GM12878 (cell line): ENCODE measurements at regions not wholly inside any gene's neighbourhood (a gene's known extent, or its start where the extent isn't known, plus 50 kb on each side); places are given as distances from the start of the nearest gene placed in this dataset.

Experiments used
- ATAC-seq: fragments of 200-7000 bp; cut with Tn5 transposase; 3 replicates; pipeline ENCODE4 v1.9.1; 2020; ENCODE audit warnings: mild to moderate bottlenecking, moderate library complexity
- BruUV-seq: library from RNA; stranded (reverse); fragments of 400-500 nt; replicated peaks from 2 replicates; lab custom pipeline; 2021; lab: Mats Ljungman, UMichigan
- CTCF ChIA-PET: fragments of 300-600 bp; sonication (Branson Sonifier 250); formaldehyde crosslinking; extraction: SDS; loops from one replicate; lab custom pipeline; 2021; ENCODE audit warnings: inconsistent platforms; lab: Yijun Ruan, JAX
- POLR2A ChIA-PET: fragments of 350-600 bp; formaldehyde crosslinking; extraction: SDS; loops from one replicate; lab custom pipeline; 2021; ENCODE audit warnings: inconsistent platforms; lab: Charles Lee
- RAD21 ChIA-PET: fragments of 300-600 bp; sonication (Branson Sonifier 250); formaldehyde crosslinking; loops from one replicate; lab custom pipeline; 2023; ENCODE audit warnings: antibody characterized with exemption; ENCODE audit not compliant: unreplicated experiment; lab: Charles Lee
- SMC1A ChIA-PET: fragments of 300-600 bp; sonication (Branson Sonifier 250); formaldehyde crosslinking; loops from one replicate; lab custom pipeline; 2023; ENCODE audit not compliant: unreplicated experiment, uncharacterized antibody; lab: Charles Lee
- DNase-seq: peaks from one replicate; pipeline ENCODE4 v3.0.0-alpha.2; 2011; ENCODE audit warnings: low read depth, low spot score
- FAIRE-seq: peaks from 3 replicates; lab custom pipeline; 2011; peaks lifted over from hg19 to GRCh38; lab: Jason Lieb, UNC
- H2AFZ ChIP-seq: 2 replicates; pipeline ENCODE4 v1.6.0; 2011; ENCODE audit warnings: low read depth, low read length, control low read depth; ENCODE audit not compliant: control insufficient read depth
- H3K27ac ChIP-seq: 2 replicates; pipeline ENCODE4 v1.5.1; 2011; ENCODE audit warnings: control low read depth; ENCODE audit not compliant: control insufficient read depth, insufficient read depth
- H3K27me3 ChIP-seq, 2 experiments: replicated peaks in 1 of 2; 2 replicates each; pipeline versions ENCODE4 v1.6.0 to v1.6.1; 2011; ENCODE audit warnings: low read length in 1 of 2; ENCODE audit not compliant: control insufficient read depth in 2 of 2, insufficient read depth in 2 of 2
- H3K36me3 ChIP-seq, 2 experiments: 2 replicates each; pipeline ENCODE4 v1.5.1; 2011; ENCODE audit warnings: low read length in 1 of 2; ENCODE audit not compliant: control insufficient read depth in 2 of 2, insufficient read depth in 2 of 2
- H3K4me1 ChIP-seq: 2 replicates; pipeline ENCODE4 v1.6.1; 2011; ENCODE audit warnings: mild to moderate bottlenecking, low read length, moderate library complexity, mixed read lengths; ENCODE audit not compliant: control insufficient read depth, insufficient read depth
- H3K4me2 ChIP-seq: 2 replicates; pipeline ENCODE4 v1.6.0; 2011; ENCODE audit warnings: control low read depth; ENCODE audit not compliant: control insufficient read depth, insufficient read depth
- H3K4me3 ChIP-seq: fragments of 200-600 bp; sonication (generic); 2 replicates; pipeline ENCODE4 v1.5.1; 2016
- H3K79me2 ChIP-seq: 2 replicates; pipeline ENCODE4 v1.6.0; 2011; ENCODE audit warnings: low read length; ENCODE audit not compliant: control insufficient read depth, insufficient read depth
- H3K9ac ChIP-seq: 2 replicates; pipeline ENCODE4 v1.8.0; 2011; ENCODE audit warnings: low read length, control low read depth, mixed read lengths; ENCODE audit not compliant: control insufficient read depth, insufficient read depth
- H3K9me3 ChIP-seq: replicated peaks from 3 replicates; pipeline ENCODE4 v1.5.1; 2011; ENCODE audit warnings: mild to moderate bottlenecking, low read length; ENCODE audit not compliant: control insufficient read depth, insufficient read depth
- H4K20me1 ChIP-seq: 2 replicates; pipeline ENCODE4 v1.6.0; 2011; ENCODE audit not compliant: control insufficient read depth, insufficient read depth
- BMI1 ChIP-seq: fragments of 450-650 bp; IDR thresholded peaks from 2 replicates; pipeline ENCODE4 v1.6.1; 2016; ENCODE audit warnings: mild to moderate bottlenecking, moderate library complexity, borderline replicate concordance
- CBX5 ChIP-seq: sonication (generic); IDR thresholded peaks from 2 replicates; pipeline ENCODE4 v1.6.1; 2016; ENCODE audit warnings: low read depth, moderate library complexity, mild to moderate bottlenecking, inconsistent platforms
- CHD4 ChIP-seq: fragments of 200-600 bp; sonication (generic); IDR thresholded peaks from 2 replicates; pipeline ENCODE4 v1.6.1; 2016; ENCODE audit warnings: mild to moderate bottlenecking
- EED ChIP-seq: sonication (generic); IDR thresholded peaks from 2 replicates; pipeline ENCODE4 v1.6.1; 2016; ENCODE audit warnings: antibody characterized with exemption, low read depth
- EGR1 ChIP-seq, 2 experiments: IDR thresholded peaks; 1 replicate in 1 of 2; 2 replicates in 1 of 2; pipeline ENCODE4 v1.6.1; 2011 to 2012; ENCODE audit warnings: low read depth in 2 of 2, low read length in 2 of 2, borderline replicate concordance in 1 of 2, mild to moderate bottlenecking in 1 of 2, moderate library complexity in 1 of 2
- ETV6 ChIP-seq, 2 experiments: fragments of 450-650 bp in 1 of 2; IDR thresholded peaks in 1 of 2; conservative IDR thresholded peaks in 1 of 2; 2 replicates each; pipeline ENCODE4 v1.6.1; 2014; ENCODE audit warnings: antibody characterized with exemption in 1 of 2, borderline replicate concordance in 1 of 2, low read depth in 1 of 2, mild to moderate bottlenecking in 1 of 2, moderate library complexity in 1 of 2
- FOXK2 ChIP-seq: fragments of 450-650 bp; IDR thresholded peaks from 2 replicates; pipeline ENCODE4 v1.6.1; 2017; ENCODE audit warnings: mild to moderate bottlenecking, moderate library complexity
- HDAC6 ChIP-seq: fragments of 200-600 bp; sonication (generic); IDR thresholded peaks from one replicate; pipeline ENCODE4 v1.8.0; 2017; ENCODE audit warnings: antibody characterized with exemption; ENCODE audit not compliant: unreplicated experiment
- MYC ChIP-seq: IDR thresholded peaks from 2 replicates; pipeline ENCODE4 v1.6.1; 2011; ENCODE audit warnings: mild to moderate bottlenecking, low read length, moderate library complexity, inconsistent platforms; ENCODE audit not compliant: insufficient read depth, insufficient replicate concordance, insufficient read length, severe bottlenecking
- NBN ChIP-seq: fragments of 450-650 bp; IDR thresholded peaks from 2 replicates; pipeline ENCODE4 v1.6.1; 2016
- NR2F1 ChIP-seq: fragments of 450-650 bp; conservative IDR thresholded peaks from 2 replicates; pipeline ENCODE4 v1.6.1; 2017; ENCODE audit warnings: mild to moderate bottlenecking
- RBBP5 ChIP-seq: fragments of 200-600 bp; sonication (generic); conservative IDR thresholded peaks from 2 replicates; pipeline ENCODE4 v1.6.1; 2016
- SUZ12 ChIP-seq: fragments of 200-600 bp; sonication (generic); IDR thresholded peaks from one replicate; pipeline ENCODE4 v1.6.1; 2018; ENCODE audit warnings: antibody characterized with exemption, mild to moderate bottlenecking; ENCODE audit not compliant: unreplicated experiment
- WGBS: methylation state at CpG from one replicate; pipeline ENCODE4 v1.1.6; 2016; ENCODE audit warnings: low lambda C conversion rate; ENCODE audit not compliant: insufficient replicate concordance, insufficient coverage; ENCODE audit errors: missing lambda C conversion rate; 5-methylcytosine and 5-hydroxymethylcytosine counted together
- in situ Hi-C: fragments of 300-500 bp; cut with MboI; formaldehyde crosslinking; loops from 9 replicates; pipeline ENCODE4 v1.14.3; 2018; ENCODE audit warnings: mixed read lengths
- intact Hi-C: fragments of 100-400 bp; cut with micrococcal nuclease; formaldehyde crosslinking; loops from one replicate; pipeline ENCODE4 v1.14.2; 2022; ENCODE audit not compliant: unreplicated experiment
- TF ChIP-seq, protein P1 (sequence below): fragments of 450-650 bp; IDR thresholded peaks from 2 replicates; pipeline ENCODE4 v1.6.1; 2017; ENCODE audit warnings: mild to moderate bottlenecking, low read depth, inconsistent platforms; ENCODE audit not compliant: poor library complexity, severe bottlenecking
- TF ChIP-seq, protein P2 (sequence below): IDR thresholded peaks from 2 replicates; pipeline ENCODE4 v1.6.1; 2012; ENCODE audit warnings: low read depth, low read length, improper control_type of control experiment
- TF ChIP-seq, protein P3 (sequence below): fragments of 450-650 bp; IDR thresholded peaks from 2 replicates; pipeline ENCODE4 v1.6.1; 2017; ENCODE audit warnings: mild to moderate bottlenecking, moderate library complexity
- TF ChIP-seq, protein P4 (sequence below): IDR thresholded peaks from 2 replicates; pipeline ENCODE4 v1.6.1; 2011; ENCODE audit warnings: low read depth, mild to moderate bottlenecking, low read length, moderate library complexity, borderline replicate concordance; ENCODE audit errors: extremely low read depth

DNA sequence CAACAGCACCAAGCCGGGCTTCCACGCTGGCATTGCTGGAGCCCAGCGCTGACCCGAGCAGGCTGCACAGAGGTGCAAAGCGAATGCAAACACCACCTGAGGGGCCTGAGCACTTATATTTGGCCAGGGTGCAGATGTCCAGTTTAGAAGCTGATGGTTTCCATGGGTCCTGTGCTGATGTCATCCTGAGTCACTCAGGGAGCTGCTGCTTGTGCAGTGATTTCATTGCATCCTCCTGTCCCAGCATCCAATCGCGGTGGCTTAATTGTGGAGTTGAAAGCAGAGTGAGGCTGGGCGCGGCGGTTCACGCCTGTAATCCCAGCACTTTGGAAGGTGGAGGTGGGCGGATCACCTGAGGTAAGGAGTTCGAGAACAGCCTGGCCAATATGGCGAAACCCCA is 410.2 kb upstream of the KLF6 start:
- no peaks in the 10 kb centered on the region; the same call in 2 of the 3 replicates for H3K9me3 ChIP-seq
- intact Hi-C loops (no loop called here), in situ Hi-C loops (no loop called here)
- FAIRE-seq = no peak
- H3K4me1 ChIP-seq = no peaks in the 10 kb centered on the region
- DNase-seq = no peak
- no peaks in the 10 kb centered on the region for H3K79me2 ChIP-seq
- TF ChIP-seq EGR1 (IDR thresholded peaks at IDR 0.05; ENCODE audit: borderline replicate concordance in 1 of 2, low read depth in 2 of 2, low read length in 2 of 2) (no peak), RBBP5 (no peak), NR2F1 (no peak), ETV6 (conservative IDR thresholded peaks at IDR 0.05 in 1 of 2, IDR thresholded peaks at IDR 0.05 in 1 of 2; ENCODE audit: borderline replicate concordance in 1 of 2, low read depth in 1 of 2) (no peak), SUZ12 (no peak), NBN (no peak), HDAC6 (no peak), FOXK2 (no peak), BMI1 (no peak), MYC (no peak), EED (no peak), CHD4 (no peak), CBX5 (no peak)
- TF ChIP-seq, protein P1, sequence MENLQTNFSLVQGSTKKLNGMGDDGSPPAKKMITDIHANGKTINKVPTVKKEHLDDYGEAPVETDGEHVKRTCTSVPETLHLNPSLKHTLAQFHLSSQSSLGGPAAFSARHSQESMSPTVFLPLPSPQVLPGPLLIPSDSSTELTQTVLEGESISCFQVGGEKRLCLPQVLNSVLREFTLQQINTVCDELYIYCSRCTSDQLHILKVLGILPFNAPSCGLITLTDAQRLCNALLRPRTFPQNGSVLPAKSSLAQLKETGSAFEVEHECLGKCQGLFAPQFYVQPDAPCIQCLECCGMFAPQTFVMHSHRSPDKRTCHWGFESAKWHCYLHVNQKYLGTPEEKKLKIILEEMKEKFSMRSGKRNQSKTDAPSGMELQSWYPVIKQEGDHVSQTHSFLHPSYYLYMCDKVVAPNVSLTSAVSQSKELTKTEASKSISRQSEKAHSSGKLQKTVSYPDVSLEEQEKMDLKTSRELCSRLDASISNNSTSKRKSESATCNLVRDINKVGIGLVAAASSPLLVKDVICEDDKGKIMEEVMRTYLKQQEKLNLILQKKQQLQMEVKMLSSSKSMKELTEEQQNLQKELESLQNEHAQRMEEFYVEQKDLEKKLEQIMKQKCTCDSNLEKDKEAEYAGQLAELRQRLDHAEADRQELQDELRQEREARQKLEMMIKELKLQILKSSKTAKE = no peak
- TF ChIP-seq, protein P2, sequence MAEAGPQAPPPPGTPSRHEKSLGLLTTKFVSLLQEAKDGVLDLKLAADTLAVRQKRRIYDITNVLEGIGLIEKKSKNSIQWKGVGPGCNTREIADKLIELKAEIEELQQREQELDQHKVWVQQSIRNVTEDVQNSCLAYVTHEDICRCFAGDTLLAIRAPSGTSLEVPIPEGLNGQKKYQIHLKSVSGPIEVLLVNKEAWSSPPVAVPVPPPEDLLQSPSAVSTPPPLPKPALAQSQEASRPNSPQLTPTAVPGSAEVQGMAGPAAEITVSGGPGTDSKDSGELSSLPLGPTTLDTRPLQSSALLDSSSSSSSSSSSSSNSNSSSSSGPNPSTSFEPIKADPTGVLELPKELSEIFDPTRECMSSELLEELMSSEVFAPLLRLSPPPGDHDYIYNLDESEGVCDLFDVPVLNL = no peak
- TF ChIP-seq, protein P3, sequence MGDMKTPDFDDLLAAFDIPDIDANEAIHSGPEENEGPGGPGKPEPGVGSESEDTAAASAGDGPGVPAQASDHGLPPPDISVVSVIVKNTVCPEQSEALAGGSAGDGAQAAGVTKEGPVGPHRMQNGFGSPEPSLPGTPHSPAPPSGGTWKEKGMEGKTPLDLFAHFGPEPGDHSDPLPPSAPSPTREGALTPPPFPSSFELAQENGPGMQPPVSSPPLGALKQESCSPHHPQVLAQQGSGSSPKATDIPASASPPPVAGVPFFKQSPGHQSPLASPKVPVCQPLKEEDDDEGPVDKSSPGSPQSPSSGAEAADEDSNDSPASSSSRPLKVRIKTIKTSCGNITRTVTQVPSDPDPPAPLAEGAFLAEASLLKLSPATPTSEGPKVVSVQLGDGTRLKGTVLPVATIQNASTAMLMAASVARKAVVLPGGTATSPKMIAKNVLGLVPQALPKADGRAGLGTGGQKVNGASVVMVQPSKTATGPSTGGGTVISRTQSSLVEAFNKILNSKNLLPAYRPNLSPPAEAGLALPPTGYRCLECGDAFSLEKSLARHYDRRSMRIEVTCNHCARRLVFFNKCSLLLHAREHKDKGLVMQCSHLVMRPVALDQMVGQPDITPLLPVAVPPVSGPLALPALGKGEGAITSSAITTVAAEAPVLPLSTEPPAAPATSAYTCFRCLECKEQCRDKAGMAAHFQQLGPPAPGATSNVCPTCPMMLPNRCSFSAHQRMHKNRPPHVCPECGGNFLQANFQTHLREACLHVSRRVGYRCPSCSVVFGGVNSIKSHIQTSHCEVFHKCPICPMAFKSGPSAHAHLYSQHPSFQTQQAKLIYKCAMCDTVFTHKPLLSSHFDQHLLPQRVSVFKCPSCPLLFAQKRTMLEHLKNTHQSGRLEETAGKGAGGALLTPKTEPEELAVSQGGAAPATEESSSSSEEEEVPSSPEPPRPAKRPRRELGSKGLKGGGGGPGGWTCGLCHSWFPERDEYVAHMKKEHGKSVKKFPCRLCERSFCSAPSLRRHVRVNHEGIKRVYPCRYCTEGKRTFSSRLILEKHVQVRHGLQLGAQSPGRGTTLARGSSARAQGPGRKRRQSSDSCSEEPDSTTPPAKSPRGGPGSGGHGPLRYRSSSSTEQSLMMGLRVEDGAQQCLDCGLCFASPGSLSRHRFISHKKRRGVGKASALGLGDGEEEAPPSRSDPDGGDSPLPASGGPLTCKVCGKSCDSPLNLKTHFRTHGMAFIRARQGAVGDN = no peak
- TF ChIP-seq, protein P4, sequence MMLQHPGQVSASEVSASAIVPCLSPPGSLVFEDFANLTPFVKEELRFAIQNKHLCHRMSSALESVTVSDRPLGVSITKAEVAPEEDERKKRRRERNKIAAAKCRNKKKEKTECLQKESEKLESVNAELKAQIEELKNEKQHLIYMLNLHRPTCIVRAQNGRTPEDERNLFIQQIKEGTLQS = no peak
- ChIA-PET RAD21 (no interaction called here), SMC1A (no interaction called here), POLR2A (no interaction called here), CTCF (no interaction called here)
- H3K4me2 ChIP-seq = no peak overlapping the region
- no peak overlapping the region for H2AFZ ChIP-seq
- no peak overlapping the region for H3K27ac ChIP-seq
- WGBS = 81% methylated on average over 11 of the region's 14 CpGs
- no peak overlapping the region for H3K9ac ChIP-seq
- no peaks in the 10 kb centered on the region for H4K20me1 ChIP-seq
- no peak overlapping the region for H3K4me3 ChIP-seq
- no peaks in the 10 kb centered on the region for H3K27me3 ChIP-seq
- no TSS peak for BruUV-seq
- no peak for ATAC-seq
- no peaks in the 10 kb centered on the region for H3K36me3 ChIP-seq
